H1 (cell line): ENCODE measurements at regions not wholly inside any gene's neighbourhood (a gene's known extent, or its start where the extent isn't known, plus 50 kb on each side); places are given as distances from the start of the nearest gene placed in this dataset.

Source experiments
- CTCF ChIA-PET: fragments of 300-600 bp; sonication (Branson Sonifier 250); formaldehyde crosslinking; loops from one replicate; lab custom pipeline; 2021; ENCODE audit not compliant: partially characterized antibody; lab: Charles Lee
- POLR2A ChIA-PET: fragments of 300-600 bp; sonication (Branson Sonifier 250); formaldehyde crosslinking; loops from one replicate; lab custom pipeline; 2021; ENCODE audit warnings: inconsistent platforms; ENCODE audit not compliant: partially characterized antibody; lab: Charles Lee
- DNase-seq, 2 experiments: peaks; one replicate each; pipeline versions ENCODE4 v3.0.0 to v3.0.0-alpha.2; 2010 to 2022; ENCODE audit warnings: low spot score in 2 of 2, low read depth in 1 of 2, mixed read lengths in 1 of 2
- FAIRE-seq: peaks from 2 replicates; lab custom pipeline; 2011; peaks lifted over from hg19 to GRCh38; lab: Jason Lieb, UNC
- H2AFZ ChIP-seq: 2 replicates; pipeline ENCODE4 v1.8.1; 2012; ENCODE audit warnings: low read length, inconsistent platforms
- H2AK5ac ChIP-seq: 2 replicates; pipeline ENCODE4 v1.6.1; 2013; ENCODE audit warnings: low read depth, low read length
- H2BK120ac ChIP-seq: replicated peaks from 2 replicates; pipeline ENCODE3; 2013; ENCODE audit warnings: low read depth, low read length, inconsistent platforms
- H2BK12ac ChIP-seq: 2 replicates; pipeline ENCODE4 v1.6.1; 2013; ENCODE audit warnings: low read depth, low read length
- H2BK15ac ChIP-seq: 2 replicates; pipeline ENCODE4 v1.6.1; 2013; ENCODE audit warnings: low read length
- H2BK20ac ChIP-seq: 2 replicates; pipeline ENCODE4 v1.6.1; 2013; ENCODE audit warnings: low read length
- H2BK5ac ChIP-seq: 2 replicates; pipeline ENCODE4 v1.6.1; 2013; ENCODE audit warnings: low read depth, low read length
- H3K14ac ChIP-seq: 2 replicates; pipeline ENCODE4 v1.6.1; 2013; ENCODE audit warnings: inconsistent platforms; ENCODE audit not compliant: insufficient read length
- H3K18ac ChIP-seq: 2 replicates; pipeline ENCODE4 v1.6.1; 2013; ENCODE audit warnings: low read length; ENCODE audit errors: extremely low read depth
- H3K23ac ChIP-seq: 2 replicates; pipeline ENCODE4 v1.6.1; 2013; ENCODE audit warnings: inconsistent platforms; ENCODE audit not compliant: insufficient read length
- H3K23me2 ChIP-seq: 2 replicates; pipeline ENCODE4 v1.6.1; 2013; ENCODE audit warnings: low read depth, low read length
- H3K27ac ChIP-seq: 2 replicates; pipeline ENCODE4 v1.6.1; 2011; ENCODE audit warnings: low read depth, low read length, inconsistent platforms
- H3K27me3 ChIP-seq, 4 experiments: replicated peaks in 1 of 4; 1 replicate in 1 of 4; 2 replicates in 3 of 4; pipeline versions ENCODE4 v1.6.1 to v1.8.1; 2011 to 2013; ENCODE audit warnings: low read length in 3 of 4, mild to moderate bottlenecking in 3 of 4, inconsistent platforms in 2 of 4, mixed read lengths in 2 of 4, moderate library complexity in 1 of 4; ENCODE audit not compliant: control insufficient read depth in 3 of 4, insufficient read depth in 3 of 4; ENCODE audit errors: extremely low read depth in 1 of 4
- H3K36me3 ChIP-seq, 4 experiments: 2 replicates each; pipeline versions ENCODE4 v1.6.1 to v1.8.1; 2011 to 2013; ENCODE audit warnings: mild to moderate bottlenecking in 4 of 4, low read length in 3 of 4, moderate library complexity in 2 of 4, control low read depth in 1 of 4, inconsistent platforms in 1 of 4; ENCODE audit not compliant: insufficient read depth in 4 of 4, control insufficient read depth in 2 of 4
- H3K4ac ChIP-seq: replicated peaks from 2 replicates; pipeline ENCODE3; 2013; ENCODE audit warnings: low read length, low read depth, mixed read lengths, inconsistent platforms; ENCODE audit not compliant: insufficient read length
- H3K4me1 ChIP-seq, 4 experiments: replicated peaks in 1 of 4; 1 replicate in 1 of 4; 2 replicates in 3 of 4; pipeline versions ENCODE4 v1.6.1 to v1.8.1; 2011 to 2013; ENCODE audit warnings: low read length in 3 of 4, inconsistent platforms in 2 of 4, mixed read lengths in 1 of 4; ENCODE audit not compliant: insufficient read depth in 4 of 4, control insufficient read depth in 3 of 4
- H3K4me2 ChIP-seq, 2 experiments: 2 replicates each; pipeline versions ENCODE4 v1.6.1 to v1.8.1; 2011 to 2013; ENCODE audit warnings: low read depth in 2 of 2, low read length in 2 of 2, control low read depth in 1 of 2, inconsistent platforms in 1 of 2, mild to moderate bottlenecking in 1 of 2; ENCODE audit not compliant: insufficient read depth in 1 of 2
- H3K4me3 ChIP-seq, 4 experiments: fragments of 200-600, 300-600 bp in 1 of 4; sonication (generic), shearing (Covaris generic), sonication (Bioruptor Twin) in 1 of 4; 2 replicates each; pipeline versions ENCODE4 v1.5.1 to v1.8.1; 2011 to 2016; ENCODE audit warnings: low read length in 4 of 4, low read depth in 3 of 4, control low read depth in 2 of 4, inconsistent platforms in 2 of 4, mild to moderate bottlenecking in 2 of 4, mixed read lengths in 1 of 4, moderate library complexity in 1 of 4; ENCODE audit not compliant: insufficient read depth in 2 of 4; ENCODE audit errors: extremely low read depth in 1 of 4
- H3K56ac ChIP-seq: replicated peaks from 2 replicates; pipeline ENCODE3; 2013; ENCODE audit warnings: low read depth, mild to moderate bottlenecking, mixed read lengths, low read length, inconsistent platforms; ENCODE audit not compliant: insufficient read length
- H3K79me1 ChIP-seq: 2 replicates; pipeline ENCODE4 v1.6.1; 2013; ENCODE audit warnings: low read depth, low read length, control low read depth
- H3K79me2 ChIP-seq, 2 experiments: 2 replicates each; pipeline versions ENCODE4 v1.6.1 to v1.8.1; 2012 to 2013; ENCODE audit warnings: low read length in 2 of 2, mild to moderate bottlenecking in 2 of 2, inconsistent platforms in 1 of 2; ENCODE audit not compliant: insufficient read depth in 2 of 2, control insufficient read depth in 1 of 2
- H3K9ac ChIP-seq, 4 experiments: replicated peaks in 1 of 4; 1 replicate in 1 of 4; 2 replicates in 3 of 4; pipeline versions ENCODE4 v1.6.1 to v1.8.1; 2011 to 2013; ENCODE audit warnings: low read depth in 3 of 4, low read length in 3 of 4, control low read depth in 2 of 4, mild to moderate bottlenecking in 2 of 4, moderate library complexity in 2 of 4, inconsistent platforms in 1 of 4; ENCODE audit errors: extremely low read depth in 1 of 4
- H3K9me3 ChIP-seq, 2 experiments: 2 replicates each; pipeline versions ENCODE4 v1.6.1 to v1.8.1; 2012 to 2013; ENCODE audit warnings: mild to moderate bottlenecking in 2 of 2, moderate library complexity in 2 of 2, control low read depth in 1 of 2, inconsistent platforms in 1 of 2, low read depth in 1 of 2, low read length in 1 of 2, mixed read lengths in 1 of 2; ENCODE audit not compliant: insufficient read depth in 2 of 2
- H4K20me1 ChIP-seq, 2 experiments: replicated peaks in 1 of 2; 2 replicates each; pipeline versions ENCODE3 to v1.8.1; 2011 to 2013; ENCODE audit warnings: inconsistent platforms in 2 of 2, low read length in 2 of 2, mild to moderate bottlenecking in 1 of 2; ENCODE audit not compliant: insufficient read depth in 2 of 2, control insufficient read depth in 1 of 2
- H4K5ac ChIP-seq: 2 replicates; pipeline ENCODE4 v1.6.1; 2013; ENCODE audit warnings: low read length, low read depth, mixed read lengths, inconsistent platforms; ENCODE audit not compliant: insufficient read length
- H4K8ac ChIP-seq: 2 replicates; pipeline ENCODE4 v1.8.0; 2013; ENCODE audit warnings: mild to moderate bottlenecking, moderate library complexity, low read length, inconsistent platforms; ENCODE audit not compliant: insufficient read depth; ENCODE audit errors: extremely low read depth
- H4K91ac ChIP-seq: replicated peaks from 2 replicates; pipeline ENCODE3; 2013; ENCODE audit warnings: low read length, mixed read lengths, inconsistent platforms; ENCODE audit not compliant: insufficient read length
- SIN3A ChIP-seq, 2 experiments: IDR thresholded peaks in 1 of 2; conservative IDR thresholded peaks in 1 of 2; 2 replicates each; pipeline ENCODE4 v1.6.1; 2011 to 2012; ENCODE audit warnings: low read length in 2 of 2, improper control_type of control experiment in 1 of 2, low read depth in 1 of 2, mild to moderate bottlenecking in 1 of 2
- TAF1 ChIP-seq: IDR thresholded peaks from 2 replicates; pipeline ENCODE4 v1.6.1; 2011; ENCODE audit warnings: mild to moderate bottlenecking, low read depth, low read length
- WGBS, 2 experiments: shearing (Covaris generic) in 1 of 2; methylation state at CpG; one replicate each; pipeline versions ENCODE4 v1.1.6 to v1.1.7; 2013 to 2015; ENCODE audit warnings: low lambda C conversion rate in 2 of 2, mixed read lengths in 2 of 2, inconsistent platforms in 1 of 2, low coverage in 1 of 2, missing lambda C conversion rate in 1 of 2; ENCODE audit not compliant: insufficient replicate concordance in 2 of 2, insufficient coverage in 1 of 2, insufficient read length in 1 of 2; ENCODE audit errors: extremely low coverage in 1 of 2, missing lambda C conversion rate in 1 of 2; 5-methylcytosine and 5-hydroxymethylcytosine counted together

- Histone ChIP-seq H2BK120ac (no peak overlapping the region), H3K9ac (no peak overlapping the region), H2AFZ (peak overlapping the region; percentile 93), H3K23me2 (no peaks in the 10 kb centered on the region), H3K79me1 (no peaks in the 10 kb centered on the region), H2BK12ac (no peak overlapping the region), H3K4me1 (no peaks in the 10 kb centered on the region), H2AK5ac (no peak overlapping the region), H3K4me2 (no peak overlapping the region), H4K8ac (no peak overlapping the region), H2BK5ac (no peak overlapping the region), H4K91ac (no peak overlapping the region), H2BK20ac (no peak overlapping the region), H3K9me3 (no peaks in the 10 kb centered on the region), H3K27me3 (no peaks in the 10 kb centered on the region), H3K27ac (no peak overlapping the region), H4K20me1 (no peaks in the 10 kb centered on the region), H3K36me3 (no peaks in the 10 kb centered on the region; a peak in 1 of 8 replicates), H3K4me3 (no peak overlapping the region), H4K5ac (no peak overlapping the region), H3K79me2 (no peaks in the 10 kb centered on the region), H3K56ac (no peak overlapping the region), H3K18ac (no peak overlapping the region), H3K14ac (no peak overlapping the region), H2BK15ac (no peak overlapping the region), H3K23ac (no peak overlapping the region), H3K4ac (no peak overlapping the region)
- no peak for DNase-seq
- ChIA-PET CTCF (interaction anchor here (0.8 kb wide), 1 partner anchor 177 kb away, joined by 3 read pairs; no protein-coding TSS in a partner anchor), POLR2A (no interaction called here)
- TF ChIP-seq SIN3A (conservative IDR thresholded peaks at IDR 0.05 in 1 of 2, IDR thresholded peaks at IDR 0.05 in 1 of 2; ENCODE audit: low read depth in 1 of 2, low read length in 2 of 2) (no peak), TAF1 (no peak)
- no peak for FAIRE-seq
- WGBS, 2 experiments, result 93% methylated on average over 4 of the region's 4 CpGs; no CpG with 5 or more reads in 1 of the 2 experiments
Observed at GRCh38 chr3:96192966-96193550, 621.3 kb upstream of the EPHA6 start.
